ENCODE measurements at regions not wholly inside any gene's neighbourhood (a gene's known extent, or its start where the extent isn't known, plus 50 kb on each side); places are given as distances from the start of the nearest gene placed in this dataset.
"Not testable (repeated sequence)": the region's sequence is repeated elsewhere in the genome, so short reads cannot be mapped to it uniquely, and the experiment has no call there.

- peak; percentile 79 for DNase-seq
Observed at GRCh38 chr11:16605894-16606783, 132.3 kb upstream of the C11orf58 start.

DNA sequence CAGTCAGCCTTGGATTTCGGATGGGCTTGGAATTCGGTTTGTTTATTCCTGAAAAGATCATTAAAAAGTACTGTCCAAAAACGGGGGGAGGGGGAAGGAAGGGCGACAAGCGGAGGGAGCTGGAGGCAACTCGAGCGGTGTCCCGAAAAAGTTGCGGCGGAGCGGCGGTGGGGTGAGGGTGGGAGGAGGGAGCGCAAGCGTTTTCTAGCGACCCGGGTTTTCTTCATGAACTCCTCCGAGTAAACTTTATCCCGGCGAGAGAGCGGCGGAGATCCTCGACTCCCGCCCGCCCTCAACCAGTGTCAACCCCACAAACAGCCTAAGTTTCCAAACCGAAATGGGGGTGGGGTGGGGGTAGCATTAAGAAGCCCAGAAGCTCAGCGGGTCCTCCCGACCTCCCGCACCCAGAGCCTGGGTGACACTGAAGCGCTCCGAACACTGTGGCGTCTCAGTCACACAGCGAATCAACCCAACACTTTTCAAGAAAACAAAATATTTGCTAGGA, 133.0 kb upstream of the C11orf58 start:
- no peak for DNase-seq

DNA sequence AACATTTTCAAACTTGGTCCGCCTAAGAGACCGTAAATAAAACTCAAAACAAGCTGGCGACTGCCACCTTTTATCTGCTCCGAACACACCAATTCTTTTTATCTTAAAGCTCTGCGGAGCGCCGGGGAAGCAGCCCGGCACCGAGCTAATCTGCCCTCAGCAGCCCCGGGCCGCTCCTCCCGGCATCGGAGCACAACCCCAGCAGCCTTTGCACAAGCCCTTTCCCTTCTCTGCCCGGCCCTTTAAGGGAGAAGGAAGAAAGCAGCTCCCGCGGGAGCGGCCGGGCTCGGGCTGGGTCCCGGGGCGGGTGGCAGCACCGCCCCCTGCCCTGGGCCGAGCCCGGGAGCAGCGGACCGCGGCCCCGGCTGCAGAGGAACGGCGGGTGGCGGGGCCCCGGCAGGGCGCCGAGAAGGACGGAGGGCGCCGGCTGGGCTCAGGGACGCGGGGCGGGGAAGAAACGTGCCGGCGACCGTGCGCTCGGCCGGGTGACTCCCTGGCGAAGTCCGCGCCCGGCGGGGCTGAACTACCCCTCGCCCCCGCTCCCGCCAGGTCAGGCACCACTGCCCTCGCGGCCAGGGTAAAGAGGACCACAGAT, 133.6 kb upstream of the C11orf58 start:
- DNase-seq = no peak

DNA sequence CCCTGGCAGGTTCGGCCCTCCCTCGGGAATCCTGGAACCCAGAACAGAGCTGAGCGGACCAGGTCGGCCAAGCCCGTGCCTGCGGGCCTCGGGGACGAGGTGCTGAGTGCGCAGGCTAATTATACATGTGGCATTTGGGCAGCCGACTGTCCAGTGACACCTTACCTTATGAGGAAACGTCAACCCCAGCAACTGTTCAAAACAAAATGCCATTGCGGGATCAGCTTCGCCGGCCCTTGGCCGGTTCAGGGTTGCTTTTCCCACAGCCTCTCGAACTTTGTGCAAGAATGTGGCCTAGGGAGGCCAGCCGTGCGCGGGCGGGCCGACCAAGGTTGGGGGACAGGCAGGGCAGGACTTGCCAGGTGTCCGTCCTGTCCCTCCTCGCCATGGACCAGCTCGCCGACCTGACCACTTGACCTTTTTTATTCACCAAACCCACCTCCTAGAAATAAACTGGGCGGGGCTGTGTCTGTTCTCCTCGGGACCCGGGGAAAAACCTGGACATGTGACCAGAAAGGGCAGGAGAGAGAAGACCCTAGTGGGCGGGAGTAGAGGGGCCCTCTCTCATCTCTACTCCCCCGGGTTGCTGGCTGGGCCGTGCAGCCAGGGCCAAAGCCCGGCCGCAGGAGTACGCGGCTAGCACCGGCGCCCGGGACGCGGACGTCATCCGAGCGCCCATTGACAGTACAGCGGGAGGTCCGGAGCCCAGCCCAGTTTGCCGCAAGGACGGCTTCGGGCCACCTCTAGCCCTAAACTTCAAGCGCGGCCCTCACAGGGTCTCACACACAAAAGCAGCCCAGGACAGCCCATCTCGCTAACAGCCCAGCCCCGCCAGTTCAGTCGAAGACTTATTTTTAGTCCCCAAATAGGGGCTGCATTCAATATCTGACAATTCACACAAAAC, 134.3 kb upstream of the C11orf58 start:
- DNase-seq = no peak

DNA sequence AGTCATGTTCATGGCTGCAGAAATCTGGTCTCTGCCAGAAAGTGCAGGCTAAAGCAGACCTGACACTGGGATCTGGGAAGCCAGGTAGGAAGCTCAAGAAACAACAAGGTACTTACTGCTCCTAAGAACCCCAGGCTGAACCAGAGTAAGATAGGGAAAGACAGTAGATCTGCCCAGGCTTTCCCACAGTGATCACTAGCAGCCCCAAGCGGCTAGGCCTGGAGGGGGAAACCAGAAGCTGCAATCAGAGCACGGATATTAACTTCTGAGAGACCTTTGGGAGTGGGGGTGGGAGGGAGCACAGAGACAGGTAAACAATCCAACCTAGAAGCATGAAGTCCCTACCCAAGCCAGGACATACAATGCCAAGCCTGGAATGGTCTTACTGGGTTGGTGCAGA, 135.2 kb upstream of the C11orf58 start:
- no peak for DNase-seq

DNA sequence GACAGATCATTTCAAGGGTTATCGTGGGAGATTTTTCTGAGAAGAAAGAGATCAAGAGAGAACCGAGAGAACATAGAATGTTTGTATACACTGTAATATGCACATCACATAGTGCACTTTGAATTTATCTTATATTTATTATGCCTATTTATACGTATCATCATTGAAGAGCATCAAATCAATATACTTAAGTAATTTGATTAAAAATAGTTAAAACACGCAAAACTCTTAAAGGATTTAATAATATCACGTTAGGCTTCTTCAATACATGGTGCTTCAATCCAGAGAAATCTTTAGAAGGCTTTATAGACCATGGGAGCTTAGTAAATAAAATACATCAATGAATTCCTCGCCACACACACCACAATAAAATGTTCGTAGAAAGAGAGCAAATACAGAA, 139.5 kb upstream of the C11orf58 start:
- no peak for DNase-seq

GRCh38 chr11:16598032-16598431, 140.4 kb upstream of the C11orf58 start:
- no peak for DNase-seq

DNA sequence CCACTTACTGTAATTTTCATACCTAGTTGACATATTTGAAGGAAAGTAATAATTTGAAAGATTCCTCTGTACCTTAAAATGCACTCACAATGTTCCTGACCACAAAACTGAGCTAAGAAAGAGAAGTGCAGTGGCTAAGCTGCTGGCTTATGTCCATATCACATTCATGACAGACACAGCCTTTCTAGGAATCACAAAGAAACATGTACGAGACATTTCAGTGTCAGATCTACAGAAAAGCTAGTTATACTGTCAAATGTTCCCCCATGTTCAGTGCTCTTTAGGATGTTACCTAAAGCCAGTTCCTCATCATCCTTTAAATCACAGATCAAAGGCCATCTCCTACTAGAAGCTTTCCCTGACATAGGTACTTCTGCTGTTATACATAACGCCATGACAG, 142.2 kb upstream of the C11orf58 start:
- no peak for DNase-seq

- DNase-seq = no peak
Observed at GRCh38 chr11:16591157-16591556, 147.3 kb upstream of the C11orf58 start.

DNA sequence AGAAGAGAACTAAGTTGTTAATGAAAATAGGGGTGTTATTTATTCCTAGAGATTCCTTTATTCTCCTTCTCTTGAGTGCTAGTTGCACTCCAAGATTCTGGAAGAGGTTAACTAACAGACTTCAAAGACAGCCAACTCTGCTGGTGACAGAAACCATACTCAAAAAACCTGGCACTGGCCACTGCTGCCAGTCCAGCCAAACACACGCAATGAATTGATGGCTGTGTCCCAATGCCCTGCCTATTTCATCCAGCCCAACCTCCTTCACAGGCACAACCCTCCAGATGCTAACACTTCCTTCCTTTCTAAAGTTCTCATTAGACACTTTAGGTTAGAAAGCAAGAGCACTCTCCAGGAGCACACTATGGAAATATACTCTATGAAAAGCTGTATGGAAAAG, 150.8 kb upstream of the C11orf58 start:
- no peak for DNase-seq

GRCh38 chr11:16584569-16584968, 153.9 kb upstream of the C11orf58 start:
- no peak for DNase-seq

GRCh38 chr11:16581078-16581477, 157.4 kb upstream of the C11orf58 start:
- DNase-seq = not testable (repeated sequence)

- DNase-seq = no peak
Observed at GRCh38 chr11:16577490-16577889, 161.0 kb upstream of the C11orf58 start.

DNA sequence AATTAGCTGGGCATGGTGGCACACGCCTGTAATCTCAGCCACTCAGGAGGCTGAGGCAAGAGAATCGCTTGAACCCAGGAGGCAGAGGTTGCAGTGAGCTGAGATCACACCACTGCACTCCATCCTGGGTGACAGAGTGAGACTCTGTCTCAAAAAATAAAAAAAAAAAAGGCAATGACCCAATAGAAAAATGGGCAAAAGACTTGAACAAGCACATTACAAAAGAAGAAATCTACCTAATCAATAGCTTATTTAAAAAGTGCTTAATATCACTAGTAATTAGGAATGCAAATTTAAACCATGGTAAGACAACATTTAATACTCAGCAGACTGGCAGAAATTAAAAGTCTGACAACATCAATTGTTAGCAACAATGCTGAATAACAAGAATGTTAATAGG, 163.6 kb upstream of the C11orf58 start:
- not testable (repeated sequence) for DNase-seq

- no peak for DNase-seq
Observed at GRCh38 chr11:16572945-16573344, 165.5 kb upstream of the C11orf58 start.

DNA sequence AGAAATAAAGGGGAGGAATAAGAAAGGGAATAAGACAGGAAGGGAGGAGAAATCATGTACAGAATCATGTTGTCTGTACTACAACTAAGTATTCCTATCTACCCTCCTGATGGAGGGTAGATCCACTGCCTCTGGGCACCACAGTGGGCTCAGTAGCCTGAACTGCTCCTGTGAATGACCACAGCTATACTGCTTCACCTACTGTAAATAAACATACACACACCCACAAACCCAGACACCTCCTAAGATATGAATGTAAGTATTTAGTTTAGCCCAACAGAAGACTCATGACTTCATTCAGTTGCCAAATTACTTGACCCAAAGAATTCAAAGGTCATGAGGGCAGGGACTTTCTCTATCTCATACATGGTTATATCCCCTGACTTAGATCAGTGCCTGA, 177.3 kb upstream of the C11orf58 start:
- DNase-seq = no peak

GRCh38 chr11:16558494-16558893, 180.0 kb upstream of the C11orf58 start:
- no peak for DNase-seq

- no peak for DNase-seq
Observed at GRCh38 chr11:16555956-16556355, 182.5 kb upstream of the C11orf58 start.

DNA sequence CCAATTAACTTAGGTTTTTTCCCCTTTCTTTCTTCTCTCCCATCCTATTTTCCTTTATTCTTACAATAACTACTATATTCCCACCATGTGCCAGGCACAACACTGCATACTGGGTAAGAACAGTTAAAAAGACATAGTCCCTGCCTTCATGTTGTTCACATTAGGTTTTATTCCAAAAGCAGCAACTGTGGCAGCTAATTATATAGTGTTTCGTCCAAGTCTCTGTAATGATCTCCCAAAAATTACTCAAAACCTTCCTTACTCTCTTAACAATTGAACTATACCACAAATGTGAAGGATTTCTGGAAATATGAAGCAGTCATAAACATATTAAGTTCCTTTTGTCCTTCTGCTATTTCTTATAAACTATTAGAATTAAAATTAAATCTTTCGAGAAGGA, 184.1 kb upstream of the C11orf58 start:
- no peak for DNase-seq

- DNase-seq = no peak
Observed at GRCh38 chr11:16547879-16548278, 190.6 kb upstream of the C11orf58 start.

GRCh38 chr11:16543642-16544041, 187.3 kb upstream of the SOX6 start:
- DNase-seq = no peak

GRCh38 chr11:16542353-16542752, 186.0 kb upstream of the SOX6 start:
- no peak for DNase-seq

DNA sequence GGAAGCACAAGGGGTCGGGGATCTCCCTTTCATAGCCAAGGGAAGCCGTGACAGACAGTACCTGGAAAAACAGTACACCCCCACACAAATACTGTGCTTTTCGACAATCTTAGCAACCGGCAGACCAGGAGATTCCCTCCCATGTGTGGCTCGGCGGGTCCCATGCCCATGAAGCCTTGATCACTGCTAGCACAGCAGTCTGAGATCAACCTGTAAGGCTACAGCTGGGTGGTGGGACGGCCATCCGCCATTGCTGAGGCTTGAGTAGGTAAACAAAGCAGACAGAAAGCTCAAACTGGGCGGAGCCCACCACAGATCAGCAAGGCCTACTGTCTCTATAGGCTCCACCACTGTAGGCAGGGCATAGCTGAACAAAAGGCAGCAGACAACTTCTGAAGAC, 180.2 kb upstream of the SOX6 start:
- no peak for DNase-seq

All from CD4-positive, alpha-beta T cell treated with Interleukin-12 subunit alpha and Interleukin-12 subunit beta, for 1 hour (primary cell).